Midbrain (tissue), 1 donor: ENCODE measurements at regions not wholly inside any gene's neighbourhood (a gene's known extent, or its start where the extent isn't known, plus 50 kb on each side); places are given as distances from the start of the nearest gene placed in this dataset.
A peak's percentile ranks its signal among the peaks of the same experiment; 100 is the strongest.
"Not testable (repeated sequence)": the region's sequence is repeated elsewhere in the genome, so short reads cannot be mapped to it uniquely, and the experiment has no call there.

Experiments used
- DNase-seq: peaks from one replicate; lab custom pipeline; 2025; lab: John Stamatoyannopoulos, UW

GRCh38 chr2:198297350-198297749 is 493.0 kb downstream of the PLCL1 start:
- no peak for DNase-seq

- DNase-seq = peak; percentile 78
These were observed 492.4 kb downstream of the PLCL1 start for GRCh38 chr2:198296665-198297308.

- no peak for DNase-seq
These were observed 488.9 kb downstream of the PLCL1 start for GRCh38 chr2:198293281-198293680.

- no peak for DNase-seq
These were observed 485.4 kb downstream of the PLCL1 start for GRCh38 chr2:198289811-198290210.

- no peak for DNase-seq
These were observed 483.3 kb downstream of the PLCL1 start for GRCh38 chr2:198287706-198288105.

GRCh38 chr2:198285216-198285615 is 480.8 kb downstream of the PLCL1 start:
- DNase-seq = no peak

GRCh38 chr2:198283146-198283545 is 478.8 kb downstream of the PLCL1 start:
- DNase-seq = no peak

- no peak for DNase-seq
These were observed 477.7 kb downstream of the PLCL1 start for GRCh38 chr2:198282061-198282460.

GRCh38 chr2:198280145-198280544 is 475.8 kb downstream of the PLCL1 start:
- no peak for DNase-seq

- no peak for DNase-seq
These were observed 474.6 kb downstream of the PLCL1 start for GRCh38 chr2:198279026-198279425.

GRCh38 chr2:198277181-198277580 is 472.8 kb downstream of the PLCL1 start:
- DNase-seq = no peak

- no peak for DNase-seq
These were observed 469.3 kb downstream of the PLCL1 start for GRCh38 chr2:198273660-198274059.

- DNase-seq = not testable (repeated sequence)
These were observed 465.8 kb downstream of the PLCL1 start for GRCh38 chr2:198270157-198270556.

GRCh38 chr2:198268519-198268918 is 464.1 kb downstream of the PLCL1 start:
- DNase-seq = no peak

GRCh38 chr2:198259496-198259895 is 455.1 kb downstream of the PLCL1 start:
- no peak for DNase-seq

- no peak for DNase-seq
These were observed 450.2 kb downstream of the PLCL1 start for GRCh38 chr2:198254536-198255090.

GRCh38 chr2:198253995-198254394 is 449.6 kb downstream of the PLCL1 start:
- DNase-seq = no peak

GRCh38 chr2:198252472-198252871 is 448.1 kb downstream of the PLCL1 start:
- no peak for DNase-seq

GRCh38 chr2:198242093-198242492 is 437.7 kb downstream of the PLCL1 start:
- DNase-seq = no peak

GRCh38 chr2:198238429-198238828 is 434.0 kb downstream of the PLCL1 start:
- DNase-seq = no peak

GRCh38 chr2:198236338-198236737 is 431.9 kb downstream of the PLCL1 start:
- DNase-seq = no peak

- DNase-seq = no peak
These were observed 427.9 kb downstream of the PLCL1 start for GRCh38 chr2:198232281-198232680.

- no peak for DNase-seq
These were observed 427.2 kb downstream of the PLCL1 start for GRCh38 chr2:198231562-198231961.
